ENCODE measurements at regions not wholly inside any gene's neighbourhood (a gene's known extent, or its start where the extent isn't known, plus 50 kb on each side); places are given as distances from the start of the nearest gene placed in this dataset.

DNA sequence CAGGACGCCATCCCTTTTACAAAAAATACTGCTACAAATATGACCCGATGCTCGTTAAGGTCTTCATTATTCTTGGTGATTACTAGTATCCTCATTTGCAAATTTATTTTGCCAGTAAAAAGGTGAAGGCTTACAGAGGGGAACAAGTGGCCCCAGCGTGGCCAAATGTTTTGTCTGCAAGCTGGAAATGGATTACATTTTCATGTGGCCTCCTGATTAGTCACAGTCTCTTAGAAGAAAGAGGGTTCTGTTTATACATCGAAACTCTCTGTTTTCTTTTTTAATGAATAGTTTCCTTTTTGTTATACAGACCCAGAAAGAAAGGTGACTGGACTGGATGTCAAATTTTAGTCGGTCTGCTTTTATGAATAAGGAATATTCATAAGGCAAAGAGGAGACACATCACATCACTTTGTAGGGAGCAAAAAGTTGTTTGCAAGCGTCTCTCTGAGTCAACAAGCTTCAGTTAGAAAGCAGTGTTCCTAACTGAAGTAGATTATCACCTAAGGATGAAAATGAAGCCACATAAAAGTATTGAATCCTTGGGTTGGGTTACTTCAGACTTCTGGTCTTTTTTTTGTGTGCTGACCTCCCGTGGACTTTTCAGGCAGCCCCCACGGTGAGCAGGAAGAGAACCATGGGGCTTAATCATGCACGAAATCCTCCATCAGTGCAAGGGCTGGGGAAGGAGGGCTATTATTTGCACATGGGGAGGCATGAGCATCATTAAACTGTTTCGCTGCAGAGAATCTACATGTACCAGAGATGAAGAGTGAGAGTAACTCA lies 125.6 kb downstream of the ARSF start (continued):
- no peak for TF ChIP-seq MAX (IDR thresholded peaks at IDR 0.05; ENCODE audit: low read depth)
- no peak for TF ChIP-seq EP300 (IDR thresholded peaks at IDR 0.05; ENCODE audit: borderline replicate concordance in 1 of 2, low read depth in 1 of 2, low read length in 1 of 2)
- no peak for TF ChIP-seq IRF3 (IDR thresholded peaks at IDR 0.05; ENCODE audit: low read depth, low read length)
- TF ChIP-seq FOSL2 (IDR thresholded peaks at IDR 0.05; ENCODE audit: borderline replicate concordance, low read depth): no peak
- no peak for TF ChIP-seq NFIC (IDR thresholded peaks at IDR 0.05; ENCODE audit: borderline replicate concordance)
- TF ChIP-seq RCOR1 (IDR thresholded peaks at IDR 0.05; ENCODE audit: low read length): no peak
- no peak for TF ChIP-seq GABPA (IDR thresholded peaks at IDR 0.05; ENCODE audit: low read depth)

DNA sequence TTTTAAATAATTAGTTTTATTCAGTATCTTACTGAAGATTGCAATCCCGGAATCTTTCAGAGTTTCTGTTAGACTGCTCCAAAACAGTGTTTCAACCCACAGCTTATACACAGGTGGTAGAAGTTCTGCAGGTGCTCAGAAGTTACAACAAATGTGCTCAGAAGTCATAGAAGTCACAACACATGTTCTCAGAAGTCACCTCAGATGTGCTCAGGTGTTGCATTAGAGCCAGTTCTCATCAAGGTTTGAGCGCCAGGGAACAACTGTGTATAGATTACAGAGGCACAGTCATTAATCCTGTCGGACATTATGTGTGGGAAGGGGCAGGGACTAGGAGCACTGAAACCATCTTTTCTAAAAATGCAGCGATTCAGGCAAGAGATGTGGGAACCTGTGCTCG lies 124.5 kb downstream of the ARSF start:
- Histone ChIP-seq H3K36me3 (replicated peaks in 1 of 2; ENCODE audit: control insufficient read depth in 1 of 2, insufficient read depth in 2 of 2, low read length in 1 of 2) (no peaks in the 10 kb centered on the region), H3K9me2 (no peaks in the 10 kb centered on the region), H3K27ac (ENCODE audit: low read depth in 2 of 2, low read length in 1 of 2) (no peak overlapping the region), H2AFZ (ENCODE audit: low read depth) (no peak overlapping the region), H3K9ac (no peak overlapping the region), H3K4me1 (ENCODE audit: control insufficient read depth in 1 of 2, insufficient read depth in 2 of 2, low read depth in 1 of 2, low read length in 1 of 2) (no peaks in the 10 kb centered on the region), H3F3A (replicated peaks; ENCODE audit: insufficient read depth) (peaks cover 8% of the 10 kb centered on the region), H3K4me2 (no peak overlapping the region), H3K27me3 (ENCODE audit: insufficient read depth) (no peaks in the 10 kb centered on the region), H3K4me3 (ENCODE audit: low read depth in 2 of 2, low read length in 1 of 2) (no peak overlapping the region), H4K20me1 (ENCODE audit: insufficient read depth) (no peaks in the 10 kb centered on the region), H3K9me3 (no peaks in the 10 kb centered on the region), H3K79me2 (ENCODE audit: insufficient read depth) (no peaks in the 10 kb centered on the region)
- no peak for DNase-seq
- no peak for TF ChIP-seq TCF12 (IDR thresholded peaks at IDR 0.05)
- TF ChIP-seq, protein P1, sequence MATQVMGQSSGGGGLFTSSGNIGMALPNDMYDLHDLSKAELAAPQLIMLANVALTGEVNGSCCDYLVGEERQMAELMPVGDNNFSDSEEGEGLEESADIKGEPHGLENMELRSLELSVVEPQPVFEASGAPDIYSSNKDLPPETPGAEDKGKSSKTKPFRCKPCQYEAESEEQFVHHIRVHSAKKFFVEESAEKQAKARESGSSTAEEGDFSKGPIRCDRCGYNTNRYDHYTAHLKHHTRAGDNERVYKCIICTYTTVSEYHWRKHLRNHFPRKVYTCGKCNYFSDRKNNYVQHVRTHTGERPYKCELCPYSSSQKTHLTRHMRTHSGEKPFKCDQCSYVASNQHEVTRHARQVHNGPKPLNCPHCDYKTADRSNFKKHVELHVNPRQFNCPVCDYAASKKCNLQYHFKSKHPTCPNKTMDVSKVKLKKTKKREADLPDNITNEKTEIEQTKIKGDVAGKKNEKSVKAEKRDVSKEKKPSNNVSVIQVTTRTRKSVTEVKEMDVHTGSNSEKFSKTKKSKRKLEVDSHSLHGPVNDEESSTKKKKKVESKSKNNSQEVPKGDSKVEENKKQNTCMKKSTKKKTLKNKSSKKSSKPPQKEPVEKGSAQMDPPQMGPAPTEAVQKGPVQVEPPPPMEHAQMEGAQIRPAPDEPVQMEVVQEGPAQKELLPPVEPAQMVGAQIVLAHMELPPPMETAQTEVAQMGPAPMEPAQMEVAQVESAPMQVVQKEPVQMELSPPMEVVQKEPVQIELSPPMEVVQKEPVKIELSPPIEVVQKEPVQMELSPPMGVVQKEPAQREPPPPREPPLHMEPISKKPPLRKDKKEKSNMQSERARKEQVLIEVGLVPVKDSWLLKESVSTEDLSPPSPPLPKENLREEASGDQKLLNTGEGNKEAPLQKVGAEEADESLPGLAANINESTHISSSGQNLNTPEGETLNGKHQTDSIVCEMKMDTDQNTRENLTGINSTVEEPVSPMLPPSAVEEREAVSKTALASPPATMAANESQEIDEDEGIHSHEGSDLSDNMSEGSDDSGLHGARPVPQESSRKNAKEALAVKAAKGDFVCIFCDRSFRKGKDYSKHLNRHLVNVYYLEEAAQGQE (IDR thresholded peaks at IDR 0.05; ENCODE audit: low read depth, low read length): no peak
- TF ChIP-seq EP300 (IDR thresholded peaks at IDR 0.05; ENCODE audit: borderline replicate concordance in 1 of 2, low read depth in 1 of 2, low read length in 1 of 2): no peak
- no peak for TF ChIP-seq USF1 (IDR thresholded peaks at IDR 0.05; ENCODE audit: borderline replicate concordance, low read depth)
- no peak for TF ChIP-seq CTCF (IDR thresholded peaks at IDR 0.05)
- TF ChIP-seq RFX5 (IDR thresholded peaks at IDR 0.05; ENCODE audit: low read length): no peak
- no peak for TF ChIP-seq NFIC (IDR thresholded peaks at IDR 0.05; ENCODE audit: borderline replicate concordance)
- no peak for TF ChIP-seq GATA2 (CRISPR knock-in tag; IDR thresholded peaks at IDR 0.05)
- TF ChIP-seq SMC3 (IDR thresholded peaks at IDR 0.05; ENCODE audit: low read depth, low read length): no peak
- no peak for TF ChIP-seq RXRA (IDR thresholded peaks at IDR 0.05; ENCODE audit: borderline replicate concordance, low read depth)
- CTCF ChIA-PET: no interaction called here
- WGBS (ENCODE audit: low lambda C conversion rate): 11% methylated on average over 5 of the region's 5 CpGs
- POLR2A ChIA-PET: no interaction called here

Data from SK-N-SH (cell line).